Activated CD4-positive, alpha-beta memory T cell treated with anti-CD3 and anti-CD28 coated beads, Interleukin-2, amount 10 ng/mL, durations not matched to agents 7 days and 5 days (primary cell): ENCODE measurements at regions not wholly inside any gene's neighbourhood (a gene's known extent, or its start where the extent isn't known, plus 50 kb on each side); places are given as distances from the start of the nearest gene placed in this dataset.

Experiments
- CTCF ChIA-PET: fragments of 350-600 bp; sonication (Branson Sonifier 250); formaldehyde crosslinking; loops from one replicate; lab custom pipeline; 2021; ENCODE audit warnings: antibody characterized with exemption, inconsistent platforms; lab: Charles Lee
- POLR2A ChIA-PET: fragments of 350-600 bp; sonication (Branson Sonifier 250); formaldehyde crosslinking; loops from one replicate; lab custom pipeline; 2021; ENCODE audit warnings: antibody characterized with exemption; lab: Charles Lee
- DNase-seq: peaks from one replicate; pipeline ENCODE4 v3.0.0-alpha.2; 2020
- H3K27ac Mint-ChIP-seq: one replicate; pipeline ENCODE4 v1.8.0; 2021; ENCODE audit warnings: mild to moderate bottlenecking, mixed read lengths
- H3K27me3 Mint-ChIP-seq: one replicate; pipeline ENCODE4 v1.8.0; 2021; ENCODE audit warnings: mixed read lengths
- H3K36me3 Mint-ChIP-seq: one replicate; pipeline ENCODE4 v1.8.0; 2021; ENCODE audit warnings: low read depth, mixed read lengths
- H3K4me1 Mint-ChIP-seq: one replicate; pipeline ENCODE4 v1.8.0; 2021; ENCODE audit warnings: mixed read lengths
- H3K4me3 Mint-ChIP-seq: one replicate; pipeline ENCODE4 v1.8.0; 2021; ENCODE audit warnings: mild to moderate bottlenecking, mixed read lengths
- H3K9me3 Mint-ChIP-seq: one replicate; pipeline ENCODE4 v1.8.0; 2021; ENCODE audit warnings: mixed read lengths

GRCh38 chr17:77543801-77544200, 403.0 kb downstream of the SEC14L1 start:
- Mint-ChIP-seq H3K36me3 (no peaks in the 10 kb centered on the region), H3K4me3 (no peak overlapping the region), H3K9me3 (no peaks in the 10 kb centered on the region), H3K27ac (no peak overlapping the region), H3K27me3 (peaks cover 18% of the 10 kb centered on the region), H3K4me1 (peaks cover 4% of the 10 kb centered on the region)
- CTCF ChIA-PET = interaction anchor here (1.7 kb wide), 1 partner anchor 199 kb away, joined by 3 read pairs; no protein-coding TSS in a partner anchor
- POLR2A ChIA-PET = no interaction called here
- DNase-seq = no peak

DNA sequence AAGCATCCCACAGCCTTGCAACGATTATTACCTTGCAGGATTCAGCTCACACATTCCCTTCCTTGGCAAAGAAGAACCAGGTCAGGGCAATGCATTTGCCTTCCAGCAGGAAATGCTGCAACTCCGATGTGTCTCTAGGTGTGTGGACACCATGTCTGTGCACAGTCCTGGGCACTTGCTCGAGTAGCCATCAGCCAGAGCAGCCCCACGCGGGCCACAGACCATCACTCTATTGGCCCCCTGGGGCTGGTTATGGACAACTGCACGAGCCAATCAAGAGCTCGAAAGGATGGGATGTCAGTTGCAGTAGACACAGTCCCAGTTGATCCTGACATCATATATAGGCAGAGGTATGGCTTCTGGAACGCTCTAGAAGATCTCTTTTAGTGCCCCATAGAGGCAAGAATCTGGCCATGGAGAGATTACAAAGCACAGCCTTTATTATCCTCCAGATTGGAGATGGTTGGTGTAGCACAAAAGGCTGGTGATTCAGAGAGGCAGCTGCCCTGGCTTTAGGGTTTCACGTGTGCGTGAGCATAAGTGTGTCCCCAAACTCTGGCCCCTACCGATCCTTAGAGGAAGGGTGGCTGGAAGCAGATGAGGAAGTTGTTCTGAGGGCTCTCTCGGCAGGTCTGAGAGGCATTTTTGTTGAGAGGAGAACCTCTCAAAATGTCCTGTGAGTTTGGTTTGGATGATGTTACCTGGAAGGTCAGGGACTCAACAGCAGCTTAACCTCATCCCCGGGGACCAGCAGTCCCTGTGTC, 403.8 kb downstream of the SEC14L1 start:
- Mint-ChIP-seq H3K27me3 (peaks cover 16% of the 10 kb centered on the region), H3K36me3 (no peaks in the 10 kb centered on the region), H3K27ac (no peak overlapping the region), H3K4me1 (peaks cover 4% of the 10 kb centered on the region), H3K4me3 (no peak overlapping the region), H3K9me3 (no peaks in the 10 kb centered on the region)
- CTCF ChIA-PET = interaction anchor here (1.7 kb wide), 1 partner anchor 198 kb away, joined by 3 read pairs; no protein-coding TSS in a partner anchor
- POLR2A ChIA-PET = no interaction called here
- DNase-seq = no peak

DNA sequence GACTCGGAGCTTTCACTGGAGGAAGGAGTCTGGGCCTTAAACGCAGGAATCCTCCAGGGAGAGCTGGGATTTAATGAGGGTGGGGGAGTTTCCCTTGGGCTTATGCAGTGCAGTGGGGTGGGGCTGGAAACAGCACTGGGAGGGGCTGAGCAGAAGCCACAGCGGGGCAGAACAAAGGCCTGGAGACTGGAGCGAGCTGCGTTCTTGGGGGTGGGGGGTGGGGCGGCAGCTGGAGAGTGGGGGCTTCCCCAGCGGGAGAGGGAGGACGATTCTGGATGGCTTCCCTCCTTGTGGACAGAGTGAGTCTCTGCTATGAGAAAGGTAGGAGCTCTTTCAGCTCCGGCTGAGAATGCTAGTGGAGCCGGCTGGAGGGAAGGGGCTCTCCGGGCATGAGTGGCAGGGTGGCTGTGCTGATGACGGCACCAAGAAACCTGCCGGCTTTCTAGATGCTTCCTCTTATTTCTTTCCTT, 406.0 kb downstream of the SEC14L1 start:
- ChIA-PET CTCF (no interaction called here), POLR2A (interaction anchor here (0.7 kb wide), 1 partner anchor 9 kb away, joined by 3 read pairs; no protein-coding TSS in a partner anchor)
- H3K9me3 Mint-ChIP-seq = no peaks in the 10 kb centered on the region
- H3K27ac Mint-ChIP-seq = no peak overlapping the region
- H3K27me3 Mint-ChIP-seq = peaks cover 6% of the 10 kb centered on the region
- H3K4me3 Mint-ChIP-seq = no peak overlapping the region
- peaks cover 4% of the 10 kb centered on the region for H3K4me1 Mint-ChIP-seq
- no peak for DNase-seq
- H3K36me3 Mint-ChIP-seq = no peaks in the 10 kb centered on the region

- H3K4me1 Mint-ChIP-seq = peaks cover 4% of the 10 kb centered on the region
- CTCF ChIA-PET = interaction anchor here (1.6 kb wide), 1 partner anchor 465 kb away, joined by 5 read pairs; no protein-coding TSS in a partner anchor
- H3K27me3 Mint-ChIP-seq = peaks cover 6% of the 10 kb centered on the region
- no peaks in the 10 kb centered on the region for H3K36me3 Mint-ChIP-seq
- no peaks in the 10 kb centered on the region for H3K9me3 Mint-ChIP-seq
- H3K4me3 Mint-ChIP-seq = no peak overlapping the region
- H3K27ac Mint-ChIP-seq = no peak overlapping the region
- POLR2A ChIA-PET = no interaction called here
- no peak for DNase-seq
Observed at GRCh38 chr17:77548967-77549366, 408.2 kb downstream of the SEC14L1 start.

GRCh38 chr17:77549726-77550366, 408.7 kb upstream of the TNRC6C start:
- CTCF ChIA-PET = no interaction called here
- peaks cover 4% of the 10 kb centered on the region for H3K4me1 Mint-ChIP-seq
- no peak overlapping the region for H3K27ac Mint-ChIP-seq
- no peaks in the 10 kb centered on the region for H3K9me3 Mint-ChIP-seq
- H3K36me3 Mint-ChIP-seq = no peaks in the 10 kb centered on the region
- POLR2A ChIA-PET = no interaction called here
- peaks cover 6% of the 10 kb centered on the region for H3K27me3 Mint-ChIP-seq
- H3K4me3 Mint-ChIP-seq = no peak overlapping the region
- no peak for DNase-seq

DNA sequence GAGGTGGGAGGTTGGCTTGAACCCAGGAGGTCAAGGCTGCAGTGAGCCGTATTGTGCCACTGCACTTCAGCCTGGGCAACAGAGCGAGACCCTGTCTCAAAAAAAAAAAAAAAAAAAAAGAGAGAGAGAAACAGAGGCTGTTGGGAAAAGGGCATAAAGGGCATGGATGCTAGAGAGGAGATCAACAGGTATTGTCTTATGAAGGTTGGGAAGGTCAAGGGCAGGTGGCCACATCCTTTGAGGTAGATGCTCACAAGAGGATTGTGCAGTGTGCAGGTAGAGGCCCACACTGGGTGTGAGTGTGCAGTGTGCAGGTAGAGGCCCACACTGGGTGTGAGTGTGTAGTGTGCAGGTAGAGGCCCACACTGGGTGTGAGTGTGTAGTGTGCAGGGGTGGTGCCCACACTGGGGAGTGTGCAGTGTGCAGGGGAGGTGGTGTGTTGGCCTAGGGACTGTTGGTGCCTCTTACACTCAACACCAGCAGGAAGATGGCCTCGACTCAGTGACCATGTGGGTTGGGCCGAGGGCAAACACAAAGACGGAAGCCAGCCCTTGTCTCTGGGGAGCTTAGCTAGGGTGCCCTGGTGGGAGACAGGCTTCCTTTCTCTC, 404.9 kb upstream of the TNRC6C start:
- Mint-ChIP-seq H3K9me3 (no peaks in the 10 kb centered on the region), H3K4me3 (no peak overlapping the region), H3K36me3 (no peaks in the 10 kb centered on the region), H3K4me1 (no peaks in the 10 kb centered on the region), H3K27ac (no peak overlapping the region), H3K27me3 (peaks cover 4% of the 10 kb centered on the region)
- CTCF ChIA-PET = interaction anchor here (0.8 kb wide), 1 partner anchor 188 kb away, joined by 3 read pairs; no protein-coding TSS in a partner anchor
- POLR2A ChIA-PET = interaction anchor here (0.6 to 1.1 kb wide), 2 partner anchors 10 to 409 kb away, joined by 3 to 5 read pairs; no protein-coding TSS in a partner anchor
- no peak for DNase-seq

GRCh38 chr17:77555121-77555591, 403.3 kb upstream of the TNRC6C start:
- Mint-ChIP-seq H3K9me3 (no peaks in the 10 kb centered on the region), H3K27ac (no peak overlapping the region), H3K4me1 (no peaks in the 10 kb centered on the region), H3K36me3 (no peaks in the 10 kb centered on the region), H3K27me3 (peaks cover 9% of the 10 kb centered on the region), H3K4me3 (no peak overlapping the region)
- DNase-seq = no peak
- CTCF ChIA-PET = no interaction called here
- POLR2A ChIA-PET = no interaction called here

GRCh38 chr17:77555741-77556291, 402.7 kb upstream of the TNRC6C start:
- DNase-seq = no peak
- H3K4me3 Mint-ChIP-seq = no peak overlapping the region
- no peak overlapping the region for H3K27ac Mint-ChIP-seq
- CTCF ChIA-PET = no interaction called here
- no peaks in the 10 kb centered on the region for H3K36me3 Mint-ChIP-seq
- POLR2A ChIA-PET = no interaction called here
- H3K27me3 Mint-ChIP-seq = peaks cover 9% of the 10 kb centered on the region
- no peaks in the 10 kb centered on the region for H3K9me3 Mint-ChIP-seq
- no peaks in the 10 kb centered on the region for H3K4me1 Mint-ChIP-seq

DNA sequence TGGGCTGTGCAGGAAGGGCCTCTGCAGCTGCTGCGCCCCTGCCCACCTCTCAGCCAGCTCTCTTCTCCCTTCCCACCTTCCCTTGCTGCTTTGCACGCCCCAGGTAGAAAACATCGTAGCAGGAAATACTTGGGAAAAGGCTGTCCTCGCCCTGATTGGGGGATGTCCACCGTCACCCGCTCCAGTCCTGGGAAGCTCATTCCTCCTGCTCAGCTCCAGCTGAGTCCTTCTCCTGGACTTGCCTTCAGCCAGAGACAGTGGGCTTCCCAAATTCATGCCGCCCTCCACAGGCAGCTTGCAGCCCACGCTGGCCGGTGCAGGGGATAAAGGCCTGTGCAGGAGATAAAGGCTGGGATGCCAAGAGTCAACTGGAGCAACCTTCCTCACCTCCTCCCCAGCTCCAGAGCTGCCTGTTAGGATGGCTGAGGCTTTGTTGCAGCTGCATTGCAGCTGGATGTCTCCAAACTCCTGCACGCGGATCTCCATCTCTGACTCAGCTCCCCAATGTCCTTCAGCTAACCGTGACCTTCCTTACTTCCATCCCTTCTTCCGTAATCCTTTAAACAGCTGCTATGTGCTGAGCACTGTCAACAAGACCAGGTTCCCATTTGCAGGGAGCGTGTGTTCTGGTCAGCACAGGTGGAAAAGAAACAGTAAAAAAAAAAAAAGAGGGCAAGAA, 402.0 kb upstream of the TNRC6C start:
- ChIA-PET CTCF (no interaction called here), POLR2A (no interaction called here)
- DNase-seq = no peak
- H3K27ac Mint-ChIP-seq = no peak overlapping the region
- no peaks in the 10 kb centered on the region for H3K36me3 Mint-ChIP-seq
- no peak overlapping the region for H3K4me3 Mint-ChIP-seq
- H3K27me3 Mint-ChIP-seq = peaks cover 9% of the 10 kb centered on the region
- H3K9me3 Mint-ChIP-seq = no peaks in the 10 kb centered on the region
- no peaks in the 10 kb centered on the region for H3K4me1 Mint-ChIP-seq

GRCh38 chr17:77558846-77559626, 399.5 kb upstream of the TNRC6C start:
- POLR2A ChIA-PET = no interaction called here
- DNase-seq = no peak
- Mint-ChIP-seq H3K27ac (no peak overlapping the region), H3K4me1 (no peaks in the 10 kb centered on the region), H3K9me3 (no peaks in the 10 kb centered on the region), H3K27me3 (peaks cover 7% of the 10 kb centered on the region), H3K4me3 (no peak overlapping the region), H3K36me3 (no peaks in the 10 kb centered on the region)
- CTCF ChIA-PET = no interaction called here

GRCh38 chr17:77560381-77560780, 398.1 kb upstream of the TNRC6C start:
- DNase-seq = no peak
- Mint-ChIP-seq H3K27ac (no peak overlapping the region), H3K9me3 (no peaks in the 10 kb centered on the region), H3K4me1 (no peaks in the 10 kb centered on the region), H3K4me3 (no peak overlapping the region), H3K27me3 (peaks cover 7% of the 10 kb centered on the region), H3K36me3 (no peaks in the 10 kb centered on the region)
- CTCF ChIA-PET = no interaction called here
- POLR2A ChIA-PET = no interaction called here

- Mint-ChIP-seq H3K27ac (no peak overlapping the region), H3K27me3 (peaks cover 7% of the 10 kb centered on the region), H3K4me1 (no peaks in the 10 kb centered on the region), H3K36me3 (no peaks in the 10 kb centered on the region), H3K9me3 (no peaks in the 10 kb centered on the region), H3K4me3 (no peak overlapping the region)
- POLR2A ChIA-PET = no interaction called here
- CTCF ChIA-PET = no interaction called here
- DNase-seq = no peak
Observed at GRCh38 chr17:77560841-77561240, 397.7 kb upstream of the TNRC6C start.
